ENCODE measurements at regions not wholly inside any gene's neighbourhood (a gene's known extent, or its start where the extent isn't known, plus 50 kb on each side); places are given as distances from the start of the nearest gene placed in this dataset.

DNA sequence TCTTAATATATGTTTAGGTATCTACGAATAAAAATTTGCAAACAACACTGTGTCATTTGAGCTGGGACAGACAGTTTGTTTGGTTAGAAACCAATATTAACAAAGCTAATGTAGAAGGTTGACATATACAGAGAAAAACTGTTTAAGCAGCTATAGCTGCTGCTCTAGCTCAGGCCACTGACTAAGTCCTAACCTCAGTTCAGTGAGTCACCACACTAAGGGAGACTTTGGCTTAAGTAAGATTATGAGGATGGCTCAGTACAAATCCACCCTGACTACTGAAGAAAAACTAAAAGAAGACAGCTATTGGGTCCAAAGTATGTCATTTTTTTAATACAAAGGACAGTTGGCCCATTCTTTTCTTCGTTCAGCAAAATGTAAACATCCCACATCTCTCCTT, 717.3 kb upstream of the ACTRT1 start:
- TF ChIP-seq, protein P1, sequence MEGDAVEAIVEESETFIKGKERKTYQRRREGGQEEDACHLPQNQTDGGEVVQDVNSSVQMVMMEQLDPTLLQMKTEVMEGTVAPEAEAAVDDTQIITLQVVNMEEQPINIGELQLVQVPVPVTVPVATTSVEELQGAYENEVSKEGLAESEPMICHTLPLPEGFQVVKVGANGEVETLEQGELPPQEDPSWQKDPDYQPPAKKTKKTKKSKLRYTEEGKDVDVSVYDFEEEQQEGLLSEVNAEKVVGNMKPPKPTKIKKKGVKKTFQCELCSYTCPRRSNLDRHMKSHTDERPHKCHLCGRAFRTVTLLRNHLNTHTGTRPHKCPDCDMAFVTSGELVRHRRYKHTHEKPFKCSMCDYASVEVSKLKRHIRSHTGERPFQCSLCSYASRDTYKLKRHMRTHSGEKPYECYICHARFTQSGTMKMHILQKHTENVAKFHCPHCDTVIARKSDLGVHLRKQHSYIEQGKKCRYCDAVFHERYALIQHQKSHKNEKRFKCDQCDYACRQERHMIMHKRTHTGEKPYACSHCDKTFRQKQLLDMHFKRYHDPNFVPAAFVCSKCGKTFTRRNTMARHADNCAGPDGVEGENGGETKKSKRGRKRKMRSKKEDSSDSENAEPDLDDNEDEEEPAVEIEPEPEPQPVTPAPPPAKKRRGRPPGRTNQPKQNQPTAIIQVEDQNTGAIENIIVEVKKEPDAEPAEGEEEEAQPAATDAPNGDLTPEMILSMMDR (IDR thresholded peaks at IDR 0.05): no peak
- TF ChIP-seq POLR2AphosphoS5 (IDR thresholded peaks at IDR 0.05) (no peak), EP300 (IDR thresholded peaks at IDR 0.05) (no peak)
